Gastroesophageal sphincter (tissue), 3 donors: ENCODE measurements at regions not wholly inside any gene's neighbourhood (a gene's known extent, or its start where the extent isn't known, plus 50 kb on each side); places are given as distances from the start of the nearest gene placed in this dataset.

Experiments used
- EP300 ChIP-seq: sonication (generic); formaldehyde crosslinking; IDR thresholded peaks from one replicate; pipeline ENCODE4 v1.6.1; 2017; ENCODE audit warnings: antibody characterized with exemption, mild to moderate bottlenecking
- POLR2A ChIP-seq, 2 donors: fragments of 450-650 bp; IDR thresholded peaks; one replicate each; pipeline ENCODE4 v1.6.1; 2017; ENCODE audit warnings: antibody characterized with exemption in 2 of 2, mild to moderate bottlenecking in 2 of 2, moderate library complexity in 1 of 2
- POLR2AphosphoS5 ChIP-seq: sonication (generic); formaldehyde crosslinking; IDR thresholded peaks from one replicate; pipeline ENCODE4 v1.6.1; 2017; ENCODE audit warnings: antibody characterized with exemption
- TF ChIP-seq, protein P1 (sequence below), 4 experiments: fragments of 200-600 bp in 2 of 4; fragments of 450-650 bp in 2 of 4; sonication (generic) in 1 of 4; IDR thresholded peaks; one replicate each; pipeline ENCODE4 v1.5.1; 2017 to 2019; ENCODE audit warnings: antibody characterized with exemption in 4 of 4, mild to moderate bottlenecking in 2 of 4, moderate library complexity in 2 of 4

- TF ChIP-seq, protein P1, sequence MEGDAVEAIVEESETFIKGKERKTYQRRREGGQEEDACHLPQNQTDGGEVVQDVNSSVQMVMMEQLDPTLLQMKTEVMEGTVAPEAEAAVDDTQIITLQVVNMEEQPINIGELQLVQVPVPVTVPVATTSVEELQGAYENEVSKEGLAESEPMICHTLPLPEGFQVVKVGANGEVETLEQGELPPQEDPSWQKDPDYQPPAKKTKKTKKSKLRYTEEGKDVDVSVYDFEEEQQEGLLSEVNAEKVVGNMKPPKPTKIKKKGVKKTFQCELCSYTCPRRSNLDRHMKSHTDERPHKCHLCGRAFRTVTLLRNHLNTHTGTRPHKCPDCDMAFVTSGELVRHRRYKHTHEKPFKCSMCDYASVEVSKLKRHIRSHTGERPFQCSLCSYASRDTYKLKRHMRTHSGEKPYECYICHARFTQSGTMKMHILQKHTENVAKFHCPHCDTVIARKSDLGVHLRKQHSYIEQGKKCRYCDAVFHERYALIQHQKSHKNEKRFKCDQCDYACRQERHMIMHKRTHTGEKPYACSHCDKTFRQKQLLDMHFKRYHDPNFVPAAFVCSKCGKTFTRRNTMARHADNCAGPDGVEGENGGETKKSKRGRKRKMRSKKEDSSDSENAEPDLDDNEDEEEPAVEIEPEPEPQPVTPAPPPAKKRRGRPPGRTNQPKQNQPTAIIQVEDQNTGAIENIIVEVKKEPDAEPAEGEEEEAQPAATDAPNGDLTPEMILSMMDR (IDR thresholded peaks at IDR 0.05): no peak
- TF ChIP-seq POLR2AphosphoS5 (no peak), EP300 (no peak), POLR2A (IDR thresholded peaks at IDR 0.05) (no peak)
Measured at GRCh38 chr5:30117135-30117534, 1076.4 kb upstream of the CDH6 start.
